Fibroblast of pulmonary artery (primary cell): ENCODE measurements at regions not wholly inside any gene's neighbourhood (a gene's known extent, or its start where the extent isn't known, plus 50 kb on each side); places are given as distances from the start of the nearest gene placed in this dataset.
"Not testable (repeated sequence)": the region's sequence is repeated elsewhere in the genome, so short reads cannot be mapped to it uniquely, and the experiment has no call there.

ENCODE experiments used
- DNase-seq: peaks from one replicate; pipeline ENCODE4 v3.0.0-alpha.2; 2010; ENCODE audit warnings: low read depth
- H3K4me3 ChIP-seq: replicated peaks from 2 replicates; pipeline ENCODE4 v1.5.1; 2011; ENCODE audit warnings: low read depth, mild to moderate bottlenecking, control low read depth, low read length, moderate library complexity
- TF ChIP-seq, protein P1 (sequence below): IDR thresholded peaks from 2 replicates; pipeline ENCODE4 v1.5.1; 2011; ENCODE audit warnings: mild to moderate bottlenecking, control low read depth, low read length, inconsistent platforms; ENCODE audit errors: missing control alignments

DNA sequence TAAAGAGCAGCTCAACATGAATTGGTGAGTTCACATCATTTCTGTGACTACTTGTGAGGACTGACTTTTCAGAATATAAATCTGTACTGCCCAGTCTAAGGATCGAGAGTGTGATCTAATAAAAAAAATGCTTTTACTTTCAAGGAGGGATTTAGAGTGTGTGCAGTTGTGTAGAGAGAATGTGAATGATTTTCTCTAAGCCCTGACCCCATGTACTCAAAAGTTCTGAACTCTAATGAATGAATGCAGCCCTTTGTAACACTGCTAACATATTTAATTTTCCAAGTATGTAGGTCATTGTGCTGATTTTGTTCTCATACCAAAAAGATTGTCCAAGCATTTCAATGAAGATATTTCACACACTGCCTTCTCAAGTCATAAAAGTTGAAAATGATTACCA is 92.5 kb upstream of the STOX2 start:
- no peak for DNase-seq
- H3K4me3 ChIP-seq = no peak overlapping the region
- TF ChIP-seq, protein P1, sequence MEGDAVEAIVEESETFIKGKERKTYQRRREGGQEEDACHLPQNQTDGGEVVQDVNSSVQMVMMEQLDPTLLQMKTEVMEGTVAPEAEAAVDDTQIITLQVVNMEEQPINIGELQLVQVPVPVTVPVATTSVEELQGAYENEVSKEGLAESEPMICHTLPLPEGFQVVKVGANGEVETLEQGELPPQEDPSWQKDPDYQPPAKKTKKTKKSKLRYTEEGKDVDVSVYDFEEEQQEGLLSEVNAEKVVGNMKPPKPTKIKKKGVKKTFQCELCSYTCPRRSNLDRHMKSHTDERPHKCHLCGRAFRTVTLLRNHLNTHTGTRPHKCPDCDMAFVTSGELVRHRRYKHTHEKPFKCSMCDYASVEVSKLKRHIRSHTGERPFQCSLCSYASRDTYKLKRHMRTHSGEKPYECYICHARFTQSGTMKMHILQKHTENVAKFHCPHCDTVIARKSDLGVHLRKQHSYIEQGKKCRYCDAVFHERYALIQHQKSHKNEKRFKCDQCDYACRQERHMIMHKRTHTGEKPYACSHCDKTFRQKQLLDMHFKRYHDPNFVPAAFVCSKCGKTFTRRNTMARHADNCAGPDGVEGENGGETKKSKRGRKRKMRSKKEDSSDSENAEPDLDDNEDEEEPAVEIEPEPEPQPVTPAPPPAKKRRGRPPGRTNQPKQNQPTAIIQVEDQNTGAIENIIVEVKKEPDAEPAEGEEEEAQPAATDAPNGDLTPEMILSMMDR = no peak

DNA sequence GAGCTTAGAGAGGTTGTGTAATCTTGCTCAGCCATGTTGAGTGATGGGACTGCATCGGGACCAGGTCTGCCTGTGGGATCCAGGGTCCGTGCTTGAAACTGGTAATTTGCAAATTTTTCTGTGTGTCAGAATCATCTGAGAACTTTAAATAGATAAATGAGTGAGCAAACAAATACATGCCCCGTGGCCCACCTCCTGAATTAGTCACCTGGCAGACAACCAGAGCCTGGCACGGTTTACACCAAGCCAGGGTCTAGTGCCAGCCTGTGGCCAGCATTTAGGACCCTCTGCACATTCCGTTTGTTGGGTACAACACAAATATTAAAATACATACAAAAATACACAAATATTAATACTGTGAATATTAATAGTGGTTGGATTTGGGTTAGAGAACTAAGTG is 90.6 kb upstream of the STOX2 start:
- TF ChIP-seq, protein P1 = no peak
- no peak for DNase-seq

DNA sequence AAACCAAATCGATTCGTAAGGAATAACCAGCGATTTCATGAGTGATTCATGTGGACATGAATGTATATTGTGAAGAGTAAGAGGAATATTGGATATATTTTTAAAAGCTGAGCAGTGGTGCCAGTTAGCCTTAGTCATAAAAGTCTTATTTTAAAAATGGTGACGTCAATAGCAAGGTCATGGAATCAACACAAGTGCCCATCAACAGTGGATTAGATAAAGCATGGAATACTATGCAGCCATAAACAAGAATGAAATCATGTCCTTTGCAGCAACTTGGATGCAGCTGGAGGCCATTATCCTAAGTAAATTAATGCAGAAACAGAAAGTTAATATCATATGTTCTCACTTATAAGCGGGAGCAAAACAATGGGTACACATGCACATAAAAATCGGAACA is 89.0 kb upstream of the STOX2 start:
- DNase-seq = no peak
- no peak overlapping the region for H3K4me3 ChIP-seq
- TF ChIP-seq, protein P1 = no peak

More for the DNA sequence above, 90.6 kb upstream of the STOX2 start:
- H3K4me3 ChIP-seq = no peak overlapping the region

DNA sequence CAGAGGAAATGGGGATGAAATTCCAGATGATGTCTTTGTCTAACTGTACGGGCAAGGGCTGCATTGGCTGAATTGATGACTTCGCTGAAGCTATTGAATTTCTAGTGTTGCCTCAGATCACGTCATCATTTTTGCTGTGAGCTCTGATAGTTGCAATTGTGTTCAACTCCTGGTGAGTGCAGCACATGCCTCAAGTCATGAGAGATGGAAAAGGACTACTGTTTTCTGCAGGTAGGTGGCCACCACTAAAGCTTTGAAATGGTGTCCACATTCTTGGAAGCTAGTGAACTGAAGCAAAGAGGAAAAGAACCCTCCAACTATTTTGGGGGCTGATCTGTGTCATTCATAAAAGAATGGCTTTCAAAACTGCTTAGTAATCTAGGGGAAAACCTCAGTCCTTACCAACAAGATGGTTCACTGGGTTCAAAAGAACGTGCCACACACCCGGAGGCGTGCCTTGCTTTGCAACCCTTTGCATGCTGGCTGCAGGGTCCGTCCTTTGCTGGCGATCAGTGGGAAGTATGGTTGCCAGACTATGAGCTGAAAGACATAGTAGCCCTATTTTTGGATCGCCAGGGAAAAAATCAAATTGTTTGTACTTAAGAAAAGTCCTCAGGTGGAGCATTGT is 88.1 kb upstream of the STOX2 start:
- TF ChIP-seq, protein P1 = no peak
- H3K4me3 ChIP-seq = no peak overlapping the region
- no peak for DNase-seq

DNA sequence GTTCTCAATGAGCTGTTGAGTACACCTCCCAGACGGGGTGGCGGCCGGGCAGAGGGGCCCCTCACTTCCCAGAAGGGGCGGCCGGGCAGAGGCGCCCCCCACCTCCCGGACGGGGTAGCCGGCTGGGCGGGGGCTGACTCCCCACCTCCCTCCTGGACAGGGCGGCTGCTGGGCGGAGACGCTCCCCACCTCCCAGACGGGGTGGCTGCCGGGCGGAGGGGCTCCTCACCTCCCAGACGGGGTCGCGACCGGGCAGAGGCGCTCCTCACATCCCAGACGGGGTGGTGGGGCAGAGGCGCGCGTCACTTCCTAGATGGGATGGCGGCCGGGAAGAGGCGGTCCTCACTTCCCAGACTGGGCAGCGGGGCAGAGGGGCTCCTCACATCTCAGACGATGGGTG is 86.5 kb upstream of the STOX2 start:
- not testable (repeated sequence) for H3K4me3 ChIP-seq, DNase-seq

DNA sequence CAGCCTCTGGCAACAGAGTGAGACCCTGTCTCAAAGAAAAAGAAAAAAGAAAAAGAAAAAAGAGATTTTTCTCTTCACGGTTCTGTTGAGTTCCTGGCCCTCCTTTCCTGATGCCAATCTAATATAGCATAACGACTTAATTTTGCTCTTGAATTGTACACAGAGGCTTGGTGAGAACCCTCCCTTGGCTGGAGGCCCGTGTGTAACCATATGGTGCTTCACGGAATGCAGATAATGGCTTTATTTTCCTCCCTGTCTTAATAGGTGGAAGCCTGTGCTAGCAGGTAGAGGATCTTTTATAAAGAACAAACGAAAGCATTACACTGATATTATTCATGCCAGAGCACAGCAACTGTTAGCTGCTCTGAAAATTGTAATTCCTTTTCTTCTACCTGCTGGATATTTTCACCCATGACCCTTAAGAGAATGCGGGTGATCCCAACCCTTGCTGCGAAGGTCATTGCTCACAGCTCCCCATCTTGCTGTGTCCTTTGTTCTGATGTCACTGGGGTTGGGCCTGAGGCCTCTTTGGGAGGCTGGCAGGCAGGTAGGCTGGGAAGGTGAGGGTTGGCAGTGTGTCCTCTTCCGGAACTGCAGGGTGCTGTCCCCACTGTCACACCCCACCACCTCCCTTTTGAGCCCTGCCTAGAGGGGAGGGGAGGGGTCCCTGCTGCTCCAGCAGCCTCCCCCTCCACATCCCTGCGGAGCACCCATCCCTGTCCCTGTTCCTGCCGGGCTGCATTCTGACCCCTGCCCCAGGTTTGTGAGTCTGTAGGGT is 83.8 kb upstream of the STOX2 start:
- no peak overlapping the region for H3K4me3 ChIP-seq
- TF ChIP-seq, protein P1 = no peak
- no peak for DNase-seq

DNA sequence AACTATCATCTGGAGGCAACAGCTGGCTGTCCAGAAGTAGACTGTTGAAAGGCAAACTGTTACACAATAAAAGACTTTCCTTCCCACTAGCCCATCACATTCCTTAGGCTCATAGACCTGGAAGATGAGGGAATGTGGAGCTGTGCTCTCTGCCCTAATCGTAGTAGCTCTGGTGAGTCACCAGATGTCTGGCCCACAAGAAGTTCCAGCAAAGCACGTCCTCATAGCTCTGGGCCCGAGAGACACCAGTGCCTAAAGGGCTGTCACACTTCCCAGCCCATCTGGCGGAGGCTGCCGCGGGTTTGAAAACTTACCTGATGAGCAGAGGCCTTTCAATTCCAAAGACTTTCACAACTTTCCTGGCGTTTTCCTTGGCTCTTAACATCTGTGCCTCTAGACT is 81.7 kb upstream of the STOX2 start:
- H3K4me3 ChIP-seq = no peak overlapping the region
- TF ChIP-seq, protein P1 = no peak
- DNase-seq = peak; percentile 57
